DND-41 (cell line): ENCODE measurements at regions not wholly inside any gene's neighbourhood (a gene's known extent, or its start where the extent isn't known, plus 50 kb on each side); places are given as distances from the start of the nearest gene placed in this dataset.

Experiments used
- EZH2 ChIP-seq: IDR thresholded peaks from 3 replicates; pipeline ENCODE4 v1.6.1; 2012; ENCODE audit warnings: borderline replicate concordance, low read depth, mild to moderate bottlenecking, moderate library complexity, low read length, inconsistent platforms; ENCODE audit not compliant: severe bottlenecking
- TF ChIP-seq, protein P1 (sequence below): IDR thresholded peaks from 2 replicates; pipeline ENCODE4 v1.5.1; 2012; ENCODE audit warnings: borderline replicate concordance, low read length, moderate library complexity, mild to moderate bottlenecking; ENCODE audit not compliant: poor library complexity, severe bottlenecking; ENCODE audit errors: extremely low read depth

DNA sequence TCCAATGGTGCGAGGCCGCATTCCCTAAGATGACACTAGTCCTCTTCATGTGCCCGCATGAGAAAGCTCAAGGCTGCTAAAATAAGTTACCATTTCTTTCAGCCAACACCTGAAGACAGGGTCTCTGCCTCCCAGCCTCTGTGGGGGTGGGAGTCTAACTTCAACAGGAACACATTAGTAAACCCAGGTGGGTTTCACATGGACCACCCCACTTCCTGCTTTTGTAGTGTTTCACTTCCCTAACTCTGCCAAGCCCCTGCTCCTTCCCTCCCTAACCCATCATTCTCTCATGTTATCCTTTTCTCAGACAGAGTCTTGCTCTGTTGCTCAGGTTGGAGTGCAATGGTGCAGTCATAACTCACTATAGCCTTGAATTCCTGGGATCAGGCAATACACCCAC, 783.6 kb downstream of the UQCRFS1 start:
- TF ChIP-seq, protein P1, sequence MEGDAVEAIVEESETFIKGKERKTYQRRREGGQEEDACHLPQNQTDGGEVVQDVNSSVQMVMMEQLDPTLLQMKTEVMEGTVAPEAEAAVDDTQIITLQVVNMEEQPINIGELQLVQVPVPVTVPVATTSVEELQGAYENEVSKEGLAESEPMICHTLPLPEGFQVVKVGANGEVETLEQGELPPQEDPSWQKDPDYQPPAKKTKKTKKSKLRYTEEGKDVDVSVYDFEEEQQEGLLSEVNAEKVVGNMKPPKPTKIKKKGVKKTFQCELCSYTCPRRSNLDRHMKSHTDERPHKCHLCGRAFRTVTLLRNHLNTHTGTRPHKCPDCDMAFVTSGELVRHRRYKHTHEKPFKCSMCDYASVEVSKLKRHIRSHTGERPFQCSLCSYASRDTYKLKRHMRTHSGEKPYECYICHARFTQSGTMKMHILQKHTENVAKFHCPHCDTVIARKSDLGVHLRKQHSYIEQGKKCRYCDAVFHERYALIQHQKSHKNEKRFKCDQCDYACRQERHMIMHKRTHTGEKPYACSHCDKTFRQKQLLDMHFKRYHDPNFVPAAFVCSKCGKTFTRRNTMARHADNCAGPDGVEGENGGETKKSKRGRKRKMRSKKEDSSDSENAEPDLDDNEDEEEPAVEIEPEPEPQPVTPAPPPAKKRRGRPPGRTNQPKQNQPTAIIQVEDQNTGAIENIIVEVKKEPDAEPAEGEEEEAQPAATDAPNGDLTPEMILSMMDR = no peak
- TF ChIP-seq EZH2 = no peak
